HCT116 (cell line): ENCODE measurements at regions not wholly inside any gene's neighbourhood (a gene's known extent, or its start where the extent isn't known, plus 50 kb on each side); places are given as distances from the start of the nearest gene placed in this dataset.

Source experiments
- ATAC-seq: fragments of 200-7000 bp; cut with Tn5 transposase; 2 replicates; pipeline ENCODE4 v1.9.1; 2020; ENCODE audit warnings: mild to moderate bottlenecking, moderate library complexity
- BruUV-seq: library from RNA; stranded (reverse); fragments of 400-500 nt; replicated peaks from 2 replicates; lab custom pipeline; 2021; lab: Mats Ljungman, UMichigan
- CTCF ChIA-PET: fragments of 300-600 bp; sonication (Branson Sonifier 250); formaldehyde crosslinking; loops from one replicate; lab custom pipeline; 2021; ENCODE audit warnings: antibody characterized with exemption; lab: Charles Lee
- POLR2A ChIA-PET: fragments of 300-600, 350-600 bp; sonication (Branson Sonifier 250); formaldehyde crosslinking; loops from one replicate; lab custom pipeline; 2021; ENCODE audit warnings: antibody characterized with exemption; lab: Charles Lee
- RAD21 ChIA-PET, 2 experiments: fragments of 300-600 bp; sonication (Branson Sonifier 250); formaldehyde crosslinking; loops; one replicate each; lab custom pipeline; 2023; ENCODE audit warnings: low total read pairs in 2 of 2; ENCODE audit not compliant: uncharacterized antibody in 2 of 2, unreplicated experiment in 2 of 2, low non-redundant PET in 1 of 2; lab: Charles Lee
- DNase-seq: peaks from one replicate; pipeline ENCODE4 v3.0.0-alpha.2; 2010; ENCODE audit warnings: low read depth, low spot score
- H2AFZ ChIP-seq: fragments of 200-600 bp; shearing (Covaris generic), sonication (generic); 2 replicates; pipeline ENCODE4 v1.6.1; 2017; ENCODE audit warnings: low read depth, mixed run types, mixed read lengths, antibody characterized with exemption, low read length; ENCODE audit not compliant: poor library complexity, severe bottlenecking
- H3K27ac ChIP-seq: 2 replicates; pipeline ENCODE4 v1.5.1; 2012; ENCODE audit warnings: low read depth, low read length
- H3K27me3 ChIP-seq: fragments of 200-600 bp; sonication (generic); 2 replicates; pipeline ENCODE4 v1.6.1; 2016; ENCODE audit warnings: mixed run types, low read length, mixed read lengths; ENCODE audit not compliant: insufficient read depth
- H3K36me3 ChIP-seq, 2 experiments: fragments of 200-500 bp in 1 of 2; fragments of 200-600 bp in 1 of 2; sonication (Bioruptor generic) in 1 of 2; sonication (generic) in 1 of 2; 2 replicates each; pipeline versions ENCODE4 v1.5.1 to v1.6.1; 2014 to 2016; ENCODE audit warnings: low read length in 2 of 2, inconsistent platforms in 1 of 2, mixed read lengths in 1 of 2, mixed run types in 1 of 2; ENCODE audit not compliant: insufficient read depth in 2 of 2, control insufficient read depth in 1 of 2
- H3K4me1 ChIP-seq, 2 experiments: fragments of 200-600 bp in 1 of 2; sonication (generic) in 1 of 2; 2 replicates each; pipeline versions ENCODE4 v1.5.1 to v1.6.1; 2012 to 2017; ENCODE audit warnings: low read length in 2 of 2, inconsistent platforms in 1 of 2, mild to moderate bottlenecking in 1 of 2, mixed read lengths in 1 of 2, mixed run types in 1 of 2, moderate library complexity in 1 of 2; ENCODE audit not compliant: insufficient read depth in 2 of 2, control insufficient read depth in 1 of 2
- H3K4me2 ChIP-seq: fragments of 200-600 bp; sonication (generic); 2 replicates; pipeline ENCODE4 v1.6.1; 2017; ENCODE audit warnings: mixed run types, low read length, mixed read lengths
- H3K4me3 ChIP-seq, 2 experiments: fragments of 200-600 bp in 1 of 2; sonication (generic) in 1 of 2; replicated peaks in 1 of 2; 2 replicates each; pipeline ENCODE4 v1.5.1; 2011 to 2016; ENCODE audit warnings: low read length in 2 of 2, control low read depth in 1 of 2, low read depth in 1 of 2, mild to moderate bottlenecking in 1 of 2, mixed read lengths in 1 of 2, mixed run types in 1 of 2
- H3K79me2 ChIP-seq: fragments of 200-600 bp; sonication (generic); 2 replicates; pipeline ENCODE4 v1.6.1; 2017; ENCODE audit warnings: mild to moderate bottlenecking, mixed run types, low read length, moderate library complexity, mixed read lengths; ENCODE audit not compliant: insufficient read depth
- H3K9ac ChIP-seq: fragments of 200-600 bp; sonication (generic); 2 replicates; pipeline ENCODE4 v1.6.1; 2016; ENCODE audit warnings: low read length, mixed read lengths
- H3K9me2 ChIP-seq: fragments of 200-600 bp; sonication (generic), shearing (Covaris generic); 2 replicates; pipeline ENCODE4 v1.6.1; 2017; ENCODE audit warnings: mixed run types, mild to moderate bottlenecking, moderate library complexity; ENCODE audit not compliant: insufficient read depth
- H3K9me3 ChIP-seq, 2 experiments: fragments of 200-500 bp in 1 of 2; fragments of 200-600 bp in 1 of 2; sonication (Bioruptor generic) in 1 of 2; sonication (generic) in 1 of 2; 2 replicates each; pipeline ENCODE4 v1.6.1; 2014 to 2017; ENCODE audit warnings: low read length in 2 of 2, mixed read lengths in 2 of 2, inconsistent platforms in 1 of 2, low read depth in 1 of 2, mild to moderate bottlenecking in 1 of 2, mixed run types in 1 of 2, moderate library complexity in 1 of 2; ENCODE audit not compliant: control insufficient read depth in 1 of 2, insufficient read depth in 1 of 2
- H4K20me1 ChIP-seq: fragments of 200-600 bp; sonication (generic), shearing (Covaris generic); 2 replicates; pipeline ENCODE4 v1.6.1; 2017; ENCODE audit warnings: mixed run types, mild to moderate bottlenecking, moderate library complexity; ENCODE audit not compliant: insufficient read depth
- EGR1 ChIP-seq: IDR thresholded peaks from 2 replicates; pipeline ENCODE4 v1.6.1; 2012; ENCODE audit warnings: low read depth
- FOSL1 ChIP-seq: IDR thresholded peaks from 2 replicates; pipeline ENCODE4 v1.6.1; 2012; ENCODE audit warnings: low read depth
- ZNF274 ChIP-seq: fragments of 200-500 bp; sonication (Bioruptor generic); IDR thresholded peaks from 2 replicates; pipeline ENCODE4 v1.6.1; 2014; ENCODE audit warnings: mild to moderate bottlenecking, low read depth, low read length, inconsistent platforms
- intact Hi-C: fragments of 100-400 bp; cut with micrococcal nuclease; formaldehyde crosslinking; loops from 2 replicates; pipeline ENCODE4 v1.10.0; 2022
- TF ChIP-seq, protein P1 (sequence below): IDR thresholded peaks from 2 replicates; pipeline ENCODE4 v1.6.1; 2012
- TF ChIP-seq, protein P2 (sequence below), 3 experiments: fragments of 200-600 bp in 1 of 3; sonication (generic) in 1 of 3; IDR thresholded peaks in 2 of 3; conservative IDR thresholded peaks in 1 of 3; 2 replicates each; pipeline ENCODE4 v1.5.1; 2012 to 2017; ENCODE audit warnings: low read depth in 2 of 3, low read length in 2 of 3, antibody characterized with exemption in 1 of 3, borderline replicate concordance in 1 of 3, control low read depth in 1 of 3, mild to moderate bottlenecking in 1 of 3, mixed read lengths in 1 of 3, mixed run types in 1 of 3, moderate library complexity in 1 of 3; ENCODE audit not compliant: insufficient read depth in 1 of 3

DNA sequence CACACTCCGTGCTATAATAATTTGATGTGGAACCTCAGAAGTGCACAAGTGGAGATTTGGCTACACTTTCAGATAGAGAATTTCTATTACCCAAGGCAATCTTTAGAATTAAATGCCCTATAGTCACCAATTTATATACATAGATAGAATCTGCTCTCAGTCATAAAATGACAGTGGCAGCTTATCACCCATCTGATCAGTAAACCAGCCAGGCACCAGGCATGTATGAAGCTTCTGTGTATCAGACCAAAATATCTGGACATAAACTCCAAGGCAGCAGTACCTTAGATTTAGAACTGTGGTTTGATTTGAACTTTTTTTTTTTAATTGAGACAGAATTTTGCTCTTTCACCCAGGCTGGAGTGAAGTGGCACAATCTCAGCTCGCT is 180.9 kb downstream of the IPMK start:
- H3K27ac ChIP-seq = no peak overlapping the region
- no TSS peak for BruUV-seq
- H3K9ac ChIP-seq = no peak overlapping the region
- ChIA-PET CTCF (no interaction called here), RAD21 (no interaction called here), POLR2A (no interaction called here)
- DNase-seq = no peak
- H3K9me3 ChIP-seq = no peaks in the 10 kb centered on the region
- no peak overlapping the region for H2AFZ ChIP-seq
- H3K4me1 ChIP-seq = no peaks in the 10 kb centered on the region
- ATAC-seq = no peak
- H3K79me2 ChIP-seq = no peaks in the 10 kb centered on the region
- no peaks in the 10 kb centered on the region for H3K36me3 ChIP-seq
- TF ChIP-seq, protein P1, sequence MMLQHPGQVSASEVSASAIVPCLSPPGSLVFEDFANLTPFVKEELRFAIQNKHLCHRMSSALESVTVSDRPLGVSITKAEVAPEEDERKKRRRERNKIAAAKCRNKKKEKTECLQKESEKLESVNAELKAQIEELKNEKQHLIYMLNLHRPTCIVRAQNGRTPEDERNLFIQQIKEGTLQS = no peak
- H3K4me2 ChIP-seq = no peak overlapping the region
- H4K20me1 ChIP-seq = no peaks in the 10 kb centered on the region
- H3K27me3 ChIP-seq = no peaks in the 10 kb centered on the region
- H3K9me2 ChIP-seq = peaks cover 2% of the 10 kb centered on the region; the same call in 1 of the 2 replicates
- intact Hi-C loops = no loop called here
- H3K4me3 ChIP-seq = no peak overlapping the region

DNA sequence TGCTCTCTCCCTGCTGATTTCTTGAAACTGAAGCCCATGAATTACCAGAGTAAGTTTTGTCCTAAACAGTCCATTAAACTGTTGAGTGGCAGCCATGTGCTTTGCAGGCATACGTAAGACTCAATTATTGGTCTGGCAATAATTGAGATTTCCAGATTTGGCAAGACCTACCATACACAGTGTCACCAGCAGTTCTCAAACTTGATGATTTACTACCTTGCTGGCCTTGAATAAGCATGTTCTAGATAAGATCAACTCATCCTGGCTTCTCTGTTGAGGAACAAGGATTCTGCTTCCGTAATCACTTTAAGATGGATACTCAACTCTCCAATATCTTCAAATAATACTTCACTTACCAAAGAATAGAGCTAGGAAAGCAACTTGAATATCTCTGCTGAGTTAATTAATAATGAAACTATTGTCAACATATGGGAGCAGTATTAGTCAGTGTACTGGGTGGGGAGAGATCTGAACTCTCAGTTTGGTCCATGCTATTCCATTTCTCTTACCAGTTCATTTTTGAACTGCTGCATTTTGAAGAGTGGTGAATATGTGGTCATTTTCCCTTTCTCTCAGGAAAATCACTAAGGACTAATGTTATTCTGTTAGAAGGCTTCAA is 181.4 kb downstream of the IPMK start:
- H3K4me3 ChIP-seq = no peak overlapping the region
- no peaks in the 10 kb centered on the region for H3K9me3 ChIP-seq
- H3K9me2 ChIP-seq = peaks cover 2% of the 10 kb centered on the region; the same call in 1 of the 2 replicates
- no peaks in the 10 kb centered on the region for H3K27me3 ChIP-seq
- H3K4me1 ChIP-seq = no peaks in the 10 kb centered on the region
- CTCF ChIA-PET = no interaction called here
- H3K36me3 ChIP-seq = no peaks in the 10 kb centered on the region
- RAD21 ChIA-PET = no interaction called here
- ATAC-seq (no peak), DNase-seq (no peak)
- no peak overlapping the region for H3K9ac ChIP-seq
- H3K27ac ChIP-seq = no peak overlapping the region
- POLR2A ChIA-PET = no interaction called here
- no peaks in the 10 kb centered on the region for H3K79me2 ChIP-seq
- intact Hi-C loops = no loop called here
- no TSS peak for BruUV-seq
- no peaks in the 10 kb centered on the region for H4K20me1 ChIP-seq
- H3K4me2 ChIP-seq = no peak overlapping the region
- no peak overlapping the region for H2AFZ ChIP-seq
- TF ChIP-seq ZNF274 = no peak
- no peak for TF ChIP-seq FOSL1
- TF ChIP-seq, protein P2, sequence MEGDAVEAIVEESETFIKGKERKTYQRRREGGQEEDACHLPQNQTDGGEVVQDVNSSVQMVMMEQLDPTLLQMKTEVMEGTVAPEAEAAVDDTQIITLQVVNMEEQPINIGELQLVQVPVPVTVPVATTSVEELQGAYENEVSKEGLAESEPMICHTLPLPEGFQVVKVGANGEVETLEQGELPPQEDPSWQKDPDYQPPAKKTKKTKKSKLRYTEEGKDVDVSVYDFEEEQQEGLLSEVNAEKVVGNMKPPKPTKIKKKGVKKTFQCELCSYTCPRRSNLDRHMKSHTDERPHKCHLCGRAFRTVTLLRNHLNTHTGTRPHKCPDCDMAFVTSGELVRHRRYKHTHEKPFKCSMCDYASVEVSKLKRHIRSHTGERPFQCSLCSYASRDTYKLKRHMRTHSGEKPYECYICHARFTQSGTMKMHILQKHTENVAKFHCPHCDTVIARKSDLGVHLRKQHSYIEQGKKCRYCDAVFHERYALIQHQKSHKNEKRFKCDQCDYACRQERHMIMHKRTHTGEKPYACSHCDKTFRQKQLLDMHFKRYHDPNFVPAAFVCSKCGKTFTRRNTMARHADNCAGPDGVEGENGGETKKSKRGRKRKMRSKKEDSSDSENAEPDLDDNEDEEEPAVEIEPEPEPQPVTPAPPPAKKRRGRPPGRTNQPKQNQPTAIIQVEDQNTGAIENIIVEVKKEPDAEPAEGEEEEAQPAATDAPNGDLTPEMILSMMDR (IDR thresholded peaks at IDR 0.05 in 2 of 3, conservative IDR thresholded peaks at IDR 0.05 in 1 of 3; ENCODE audit: borderline replicate concordance in 1 of 3, insufficient read depth in 1 of 3, low read depth in 2 of 3, low read length in 2 of 3) = no peak
- TF ChIP-seq EGR1 = no peak
- TF ChIP-seq, all 23 proteins: peak for 0
